SU-DHL-6 (cell line): ENCODE measurements at regions not wholly inside any gene's neighbourhood (a gene's known extent, or its start where the extent isn't known, plus 50 kb on each side); places are given as distances from the start of the nearest gene placed in this dataset.

ENCODE experiments used
- EZH2phosphoT487 ChIP-seq: fragments of 200-600 bp; sonication (generic), shearing (Covaris generic); conservative IDR thresholded peaks from 2 replicates; pipeline ENCODE4 v1.6.1; 2018; ENCODE audit warnings: mild to moderate bottlenecking, antibody characterized with exemption, low read length, moderate library complexity, mixed read lengths
- TF ChIP-seq, protein P1 (sequence below): fragments of 200-600 bp; sonication (generic); IDR thresholded peaks from one replicate; pipeline ENCODE4 v1.5.1; 2017; ENCODE audit warnings: antibody characterized with exemption, mild to moderate bottlenecking, low read length, moderate library complexity; ENCODE audit not compliant: insufficient read depth, poor library complexity, severe bottlenecking

DNA sequence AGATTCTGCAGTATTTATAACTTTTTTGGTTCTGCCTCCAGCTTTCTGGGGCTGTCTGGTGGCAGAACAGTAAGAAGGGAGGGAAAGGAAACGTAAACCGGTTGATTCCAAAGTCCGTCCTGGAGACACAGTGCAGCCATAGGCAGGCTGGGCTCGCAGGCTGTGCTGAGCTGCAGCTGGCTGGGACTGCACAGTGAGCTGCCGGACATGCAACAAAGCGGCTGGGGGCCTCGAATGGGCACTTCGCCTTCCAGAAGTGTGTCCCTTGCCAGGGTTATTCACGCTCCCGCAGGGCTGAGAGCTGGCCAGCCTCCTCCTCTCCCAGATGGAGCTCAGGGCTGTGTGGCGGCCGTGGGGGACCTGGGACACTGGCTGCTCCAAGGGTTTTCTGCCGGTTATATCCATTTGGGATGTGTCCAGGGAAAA is 78.1 kb upstream of the CD93 start:
- TF ChIP-seq, protein P1, sequence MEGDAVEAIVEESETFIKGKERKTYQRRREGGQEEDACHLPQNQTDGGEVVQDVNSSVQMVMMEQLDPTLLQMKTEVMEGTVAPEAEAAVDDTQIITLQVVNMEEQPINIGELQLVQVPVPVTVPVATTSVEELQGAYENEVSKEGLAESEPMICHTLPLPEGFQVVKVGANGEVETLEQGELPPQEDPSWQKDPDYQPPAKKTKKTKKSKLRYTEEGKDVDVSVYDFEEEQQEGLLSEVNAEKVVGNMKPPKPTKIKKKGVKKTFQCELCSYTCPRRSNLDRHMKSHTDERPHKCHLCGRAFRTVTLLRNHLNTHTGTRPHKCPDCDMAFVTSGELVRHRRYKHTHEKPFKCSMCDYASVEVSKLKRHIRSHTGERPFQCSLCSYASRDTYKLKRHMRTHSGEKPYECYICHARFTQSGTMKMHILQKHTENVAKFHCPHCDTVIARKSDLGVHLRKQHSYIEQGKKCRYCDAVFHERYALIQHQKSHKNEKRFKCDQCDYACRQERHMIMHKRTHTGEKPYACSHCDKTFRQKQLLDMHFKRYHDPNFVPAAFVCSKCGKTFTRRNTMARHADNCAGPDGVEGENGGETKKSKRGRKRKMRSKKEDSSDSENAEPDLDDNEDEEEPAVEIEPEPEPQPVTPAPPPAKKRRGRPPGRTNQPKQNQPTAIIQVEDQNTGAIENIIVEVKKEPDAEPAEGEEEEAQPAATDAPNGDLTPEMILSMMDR, result no peak
- TF ChIP-seq EZH2phosphoT487, result no peak
